Smooth muscle cell (in vitro differentiated cells): ENCODE measurements at regions not wholly inside any gene's neighbourhood (a gene's known extent, or its start where the extent isn't known, plus 50 kb on each side); places are given as distances from the start of the nearest gene placed in this dataset.

Experiments used
- DNase-seq: peaks from one replicate; lab custom pipeline; 2025; ENCODE audit not compliant: unreplicated experiment; lab: John Stamatoyannopoulos, UW
- H2AFZ ChIP-seq: fragments of 200-600 bp; sonication (generic); 2 replicates; pipeline ENCODE4 v1.6.0; 2016; ENCODE audit warnings: antibody characterized with exemption, low read depth, mild to moderate bottlenecking
- H3F3A ChIP-seq: fragments of 200-600 bp; sonication (generic); 2 replicates; pipeline ENCODE4 v1.6.0; 2017; ENCODE audit warnings: antibody characterized with exemption, low read depth
- H3K27ac ChIP-seq: fragments of 200-600 bp; sonication (generic); 2 replicates; pipeline ENCODE4 v1.5.1; 2016; ENCODE audit warnings: low read depth, mild to moderate bottlenecking
- H3K27me3 ChIP-seq: fragments of 200-600 bp; sonication (generic); 2 replicates; pipeline ENCODE4 v1.6.1; 2016; ENCODE audit warnings: low read depth, mild to moderate bottlenecking
- H3K36me3 ChIP-seq: fragments of 200-600 bp; sonication (generic); 2 replicates; pipeline ENCODE4 v1.5.1; 2016; ENCODE audit warnings: low read depth
- H3K4me1 ChIP-seq: fragments of 200-600 bp; sonication (generic); 2 replicates; pipeline ENCODE4 v1.5.1; 2016; ENCODE audit warnings: low read depth
- H3K4me2 ChIP-seq: fragments of 200-600 bp; sonication (generic); 2 replicates; pipeline ENCODE4 v1.6.0; 2016; ENCODE audit warnings: mild to moderate bottlenecking
- H3K4me3 ChIP-seq: fragments of 200-600 bp; sonication (generic); 2 replicates; pipeline ENCODE4 v1.5.1; 2016; ENCODE audit warnings: mild to moderate bottlenecking
- H3K79me2 ChIP-seq: fragments of 200-600 bp; sonication (generic); 2 replicates; pipeline ENCODE4 v1.6.0; 2016; ENCODE audit warnings: low read depth, mild to moderate bottlenecking
- H3K9ac ChIP-seq: fragments of 200-600 bp; sonication (generic); 2 replicates; pipeline ENCODE4 v1.6.0; 2016; ENCODE audit warnings: low read depth
- H3K9me3 ChIP-seq: fragments of 200-600 bp; sonication (generic); replicated peaks from 2 replicates; pipeline ENCODE4 v1.5.1; 2016; ENCODE audit warnings: low read depth
- H4K20me1 ChIP-seq: fragments of 200-600 bp; sonication (generic); 2 replicates; pipeline ENCODE4 v1.6.0; 2016; ENCODE audit warnings: low read depth
- CTCF ChIP-seq: fragments of 200-600 bp; sonication (generic); IDR thresholded peaks from 2 replicates; pipeline ENCODE4 v1.5.1; 2017; ENCODE audit warnings: borderline replicate concordance, mild to moderate bottlenecking, antibody characterized with exemption; ENCODE audit not compliant: insufficient read depth, poor library complexity, severe bottlenecking
- WGBS: methylation state at CpG from one replicate; pipeline ENCODE4 v1.1.7; 2016; ENCODE audit warnings: low lambda C conversion rate; 5-methylcytosine and 5-hydroxymethylcytosine counted together

- 80% methylated on average over 8 of the region's 8 CpGs for WGBS
- DNase-seq = no peak
- no peak overlapping the region for H2AFZ ChIP-seq
- H3K9me3 ChIP-seq = no peaks in the 10 kb centered on the region
- H3F3A ChIP-seq = peaks cover 8% of the 10 kb centered on the region
- peak overlapping the region; percentile 86 for H3K27ac ChIP-seq
- H4K20me1 ChIP-seq = no peaks in the 10 kb centered on the region
- H3K4me1 ChIP-seq = peaks cover 18% of the 10 kb centered on the region
- no peaks in the 10 kb centered on the region for H3K79me2 ChIP-seq
- TF ChIP-seq CTCF = no peak
- H3K9ac ChIP-seq = no peak overlapping the region
- H3K27me3 ChIP-seq = no peaks in the 10 kb centered on the region
- peak overlapping the region; percentile 15 for H3K4me2 ChIP-seq
- no peaks in the 10 kb centered on the region for H3K36me3 ChIP-seq
- H3K4me3 ChIP-seq = no peak overlapping the region
Observed at GRCh38 chr6:43915986-43916923, 146.2 kb downstream of the VEGFA start.

- Histone ChIP-seq H3K27me3 (no peaks in the 10 kb centered on the region), H3K9ac (no peak overlapping the region), H2AFZ (no peak overlapping the region), H3K4me3 (no peak overlapping the region), H3K9me3 (no peaks in the 10 kb centered on the region), H3K4me1 (peaks cover 26% of the 10 kb centered on the region), H3K79me2 (no peaks in the 10 kb centered on the region), H4K20me1 (no peaks in the 10 kb centered on the region), H3K4me2 (no peak overlapping the region), H3K36me3 (no peaks in the 10 kb centered on the region), H3K27ac (no peak overlapping the region), H3F3A (peaks cover 8% of the 10 kb centered on the region)
- no peak for DNase-seq
- no peak for TF ChIP-seq CTCF
- WGBS = 74% methylated on average over 7 of the region's 7 CpGs
Observed at GRCh38 chr6:43915208-43915869, 145.3 kb downstream of the VEGFA start.

- peak overlapping the region; percentile 23 for H3K4me2 ChIP-seq
- no peak overlapping the region for H2AFZ ChIP-seq
- DNase-seq = no peak
- no peaks in the 10 kb centered on the region for H3K79me2 ChIP-seq
- peaks cover 8% of the 10 kb centered on the region for H3F3A ChIP-seq
- no peak overlapping the region for H3K9ac ChIP-seq
- WGBS = 68% methylated on average over 11 of the region's 11 CpGs
- H3K27me3 ChIP-seq = no peaks in the 10 kb centered on the region
- H3K4me3 ChIP-seq = no peak overlapping the region
- H3K27ac ChIP-seq = peak overlapping the region; percentile 25
- H3K4me1 ChIP-seq = peaks cover 26% of the 10 kb centered on the region
- H4K20me1 ChIP-seq = no peaks in the 10 kb centered on the region
- no peaks in the 10 kb centered on the region for H3K9me3 ChIP-seq
- TF ChIP-seq CTCF = no peak
- no peaks in the 10 kb centered on the region for H3K36me3 ChIP-seq
Observed at GRCh38 chr6:43914272-43915147, 144.5 kb downstream of the VEGFA start.
